K562 (cell line): ENCODE measurements at regions not wholly inside any gene's neighbourhood (a gene's known extent, or its start where the extent isn't known, plus 50 kb on each side); places are given as distances from the start of the nearest gene placed in this dataset.

Experiments used
- CBFB ChIP-seq: sonication (generic); formaldehyde crosslinking; IDR thresholded peaks from 2 replicates; pipeline ENCODE4 v1.4.0; 2020; ENCODE audit warnings: mild to moderate bottlenecking, missing genetic modification reagents
- CREB3 ChIP-seq: fragments of 450-650 bp; conservative IDR thresholded peaks from 2 replicates; pipeline ENCODE4 v1.6.1; 2016; ENCODE audit warnings: missing genetic modification characterization, low read depth, mild to moderate bottlenecking, missing compliant biosample characterization, moderate library complexity
- CTCF ChIP-seq, 3 experiments: IDR thresholded peaks in 2 of 3; conservative IDR thresholded peaks in 1 of 3; 2 replicates each; pipeline ENCODE4 v1.5.1; 2011 to 2012; ENCODE audit warnings: low read length in 3 of 3, mild to moderate bottlenecking in 3 of 3, control low read depth in 2 of 3, improper control_type of control experiment in 1 of 3, inconsistent platforms in 1 of 3, low read depth in 1 of 3, mixed read lengths in 1 of 3, moderate library complexity in 1 of 3; ENCODE audit not compliant: insufficient read depth in 2 of 3
- IRF2 ChIP-seq: sonication (generic); formaldehyde crosslinking; IDR thresholded peaks from 2 replicates; pipeline ENCODE4 v1.8.1; 2022; ENCODE audit warnings: mild to moderate bottlenecking, missing genetic modification reagents
- MYNN ChIP-seq, 2 experiments: sonication (generic); formaldehyde crosslinking in 1 of 2; IDR thresholded peaks; 2 replicates each; pipeline versions ENCODE4 v1.5.0 to v1.6.1; 2016 to 2020; ENCODE audit warnings: antibody characterized with exemption in 1 of 2, missing genetic modification reagents in 1 of 2
- RAD21 ChIP-seq, 2 experiments: fragments of 250-450 bp in 1 of 2; fragments of 450-650 bp in 1 of 2; sonication (Bioruptor Pico) in 1 of 2; formaldehyde crosslinking in 1 of 2; IDR thresholded peaks in 1 of 2; conservative IDR thresholded peaks in 1 of 2; 2 replicates each; pipeline versions ENCODE4 v1.4.0 to v1.8.0; 2020 to 2022; ENCODE audit warnings: mild to moderate bottlenecking in 2 of 2, moderate library complexity in 1 of 2
- RCOR1 ChIP-seq, 2 experiments: IDR thresholded peaks; 2 replicates each; pipeline ENCODE4 v1.6.1; 2012; ENCODE audit warnings: low read depth in 2 of 2, low read length in 2 of 2, borderline replicate concordance in 1 of 2, improper control_type of control experiment in 1 of 2
- TCFL5 ChIP-seq: fragments of 250-450 bp; sonication (Bioruptor Pico); conservative IDR thresholded peaks from 2 replicates; pipeline ENCODE4 v1.6.1; 2021; ENCODE audit warnings: mild to moderate bottlenecking, moderate library complexity, matching md5 sums
- ZBTB8A ChIP-seq: fragments of 450-650 bp; IDR thresholded peaks from 2 replicates; pipeline ENCODE4 v1.6.1; 2018; ENCODE audit warnings: mild to moderate bottlenecking, moderate library complexity; ENCODE audit not compliant: partially characterized antibody
- ZNF146 ChIP-seq: IDR thresholded peaks from one replicate; pipeline ENCODE4 v1.6.1; 2018; ENCODE audit warnings: missing compliant biosample characterization; ENCODE audit not compliant: unreplicated experiment
- ZNF407 ChIP-seq: fragments of 450-650 bp; IDR thresholded peaks from 2 replicates; pipeline ENCODE4 v1.6.1; 2016; ENCODE audit warnings: low read depth

GRCh38 chr10:43801140-43801539, 152.5 kb upstream of the ZNF32 start:
- TF ChIP-seq IRF2 (CRISPR knock-in tag) (no peak), TCFL5 (CRISPR knock-in tag) (no peak), ZBTB8A (no peak), CTCF (IDR thresholded peaks at IDR 0.05 in 2 of 3, conservative IDR thresholded peaks at IDR 0.05 in 1 of 3; ENCODE audit: insufficient read depth in 2 of 3, low read depth in 1 of 3, low read length in 3 of 3) (no peak), MYNN (IDR thresholded peaks at IDR 0.05) (no peak), MYNN (CRISPR knock-in tag; IDR thresholded peaks at IDR 0.05) (no peak), ZNF407 (no peak), CBFB (CRISPR knock-in tag) (no peak), CREB3 (tag) (no peak), RCOR1 (IDR thresholded peaks at IDR 0.05; ENCODE audit: borderline replicate concordance in 1 of 2, low read depth in 2 of 2, low read length in 2 of 2) (no peak), RAD21 (CRISPR knock-in tag; conservative IDR thresholded peaks at IDR 0.05 in 1 of 2, IDR thresholded peaks at IDR 0.05 in 1 of 2) (no peak), ZNF146 (CRISPR knock-in tag) (no peak)
